ENCODE measurements at regions not wholly inside any gene's neighbourhood (a gene's known extent, or its start where the extent isn't known, plus 50 kb on each side); places are given as distances from the start of the nearest gene placed in this dataset.

DNA sequence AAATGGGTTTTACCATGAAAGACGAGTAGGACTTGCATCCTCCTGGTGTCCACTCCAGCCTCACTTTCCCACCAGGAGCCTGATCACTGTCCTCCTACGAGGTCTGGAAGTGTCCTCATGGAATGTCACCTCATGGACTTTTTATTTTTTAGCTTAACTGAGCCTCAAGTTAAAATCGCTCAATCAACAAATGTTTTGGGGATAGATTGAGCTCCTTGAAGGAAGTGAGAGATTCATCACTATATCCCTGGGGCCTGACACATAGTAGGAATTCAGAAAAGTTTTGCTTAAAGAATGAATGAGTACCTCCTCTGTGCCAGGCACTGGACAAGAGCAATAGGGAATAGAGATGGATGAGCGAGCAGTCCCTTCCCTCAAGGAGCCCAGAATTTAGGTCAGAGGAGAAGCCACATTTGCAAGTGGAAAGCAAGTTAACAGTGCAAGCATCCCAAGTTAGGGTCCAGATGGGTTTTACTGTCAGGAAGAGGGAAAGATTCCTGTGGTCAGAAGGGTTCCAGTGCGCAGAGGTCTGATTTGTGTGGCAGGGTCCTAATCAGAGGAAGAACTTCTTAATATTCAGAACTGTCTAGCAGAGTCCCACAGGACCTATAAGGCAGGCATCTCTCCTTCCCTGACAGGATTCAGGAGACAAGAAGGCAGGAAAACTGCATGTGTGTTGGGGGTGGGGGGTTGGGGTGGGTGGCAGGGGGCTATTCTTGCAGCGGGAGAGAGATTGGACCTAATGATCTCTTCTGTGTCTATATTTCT is 67.0 kb downstream of the MYCN start:
- TF ChIP-seq, protein P1, sequence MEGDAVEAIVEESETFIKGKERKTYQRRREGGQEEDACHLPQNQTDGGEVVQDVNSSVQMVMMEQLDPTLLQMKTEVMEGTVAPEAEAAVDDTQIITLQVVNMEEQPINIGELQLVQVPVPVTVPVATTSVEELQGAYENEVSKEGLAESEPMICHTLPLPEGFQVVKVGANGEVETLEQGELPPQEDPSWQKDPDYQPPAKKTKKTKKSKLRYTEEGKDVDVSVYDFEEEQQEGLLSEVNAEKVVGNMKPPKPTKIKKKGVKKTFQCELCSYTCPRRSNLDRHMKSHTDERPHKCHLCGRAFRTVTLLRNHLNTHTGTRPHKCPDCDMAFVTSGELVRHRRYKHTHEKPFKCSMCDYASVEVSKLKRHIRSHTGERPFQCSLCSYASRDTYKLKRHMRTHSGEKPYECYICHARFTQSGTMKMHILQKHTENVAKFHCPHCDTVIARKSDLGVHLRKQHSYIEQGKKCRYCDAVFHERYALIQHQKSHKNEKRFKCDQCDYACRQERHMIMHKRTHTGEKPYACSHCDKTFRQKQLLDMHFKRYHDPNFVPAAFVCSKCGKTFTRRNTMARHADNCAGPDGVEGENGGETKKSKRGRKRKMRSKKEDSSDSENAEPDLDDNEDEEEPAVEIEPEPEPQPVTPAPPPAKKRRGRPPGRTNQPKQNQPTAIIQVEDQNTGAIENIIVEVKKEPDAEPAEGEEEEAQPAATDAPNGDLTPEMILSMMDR (conservative IDR thresholded peaks at IDR 0.05 in 1 of 2, IDR thresholded peaks at IDR 0.05 in 1 of 2; ENCODE audit: extremely low read depth in 1 of 2, insufficient read depth in 1 of 2, low read depth in 1 of 2, low read length in 2 of 2): no peak
- no peak for TF ChIP-seq EZH2 (IDR thresholded peaks at IDR 0.05; ENCODE audit: borderline replicate concordance, low read length)
